ENCODE measurements at regions not wholly inside any gene's neighbourhood (a gene's known extent, or its start where the extent isn't known, plus 50 kb on each side); places are given as distances from the start of the nearest gene placed in this dataset.

- Mint-ChIP-seq H3K4me3 (no peak overlapping the region), H3K9me3 (no peaks in the 10 kb centered on the region), H3K36me3 (no peaks in the 10 kb centered on the region), H3K27ac (no peak overlapping the region), H3K27me3 (ENCODE audit: low read depth in 3 of 3) (peaks cover 5 to 7% (median 6%) of the 10 kb centered on the region in 3 donors), H3K4me1 (no peaks in the 10 kb centered on the region)
- intact Hi-C loops (cut with micrococcal nuclease), result no loop called here
- Histone ChIP-seq H3K9ac (ENCODE audit: insufficient read depth, low read length, poor library complexity, severe bottlenecking) (no peak overlapping the region), H3K79me2 (ENCODE audit: insufficient read depth, low read length) (no peaks in the 10 kb centered on the region), H3K4me1 (ENCODE audit: control insufficient read depth in 1 of 2, insufficient read depth in 2 of 2, low read length in 2 of 2) (no peaks in the 10 kb centered on the region), H3K9me3 (replicated peaks in 1 of 2; ENCODE audit: control insufficient read depth in 1 of 2, insufficient read depth in 1 of 2, low read length in 2 of 2) (no peaks in the 10 kb centered on the region), H3K27ac (ENCODE audit: low read depth in 1 of 2, low read length in 2 of 2) (no peak overlapping the region), H2AFZ (ENCODE audit: insufficient read depth, low read depth, low read length, poor library complexity, severe bottlenecking) (no peak overlapping the region), H3K36me3 (replicated peaks in 1 of 2; ENCODE audit: control insufficient read depth in 1 of 2, insufficient read depth in 2 of 2, low read length in 2 of 2) (no peaks in the 10 kb centered on the region), H3K4me3 (replicated peaks in 1 of 3; ENCODE audit: low read depth in 2 of 3, low read length in 3 of 3) (no peak overlapping the region), H4K20me1 (ENCODE audit: insufficient read depth, low read length) (no peaks in the 10 kb centered on the region), H3K27me3 (ENCODE audit: control insufficient read depth in 2 of 2, insufficient read depth in 2 of 2, low read length in 2 of 2) (no peaks in the 10 kb centered on the region), H3K4me2 (replicated peaks; ENCODE audit: extremely low read depth, low read length, poor library complexity, severe bottlenecking) (no peak overlapping the region)
- no peak for DNase-seq
- 50% methylated on average over 3 of the region's 4 CpGs for WGBS (ENCODE audit: insufficient coverage)
- TF ChIP-seq, protein P1, sequence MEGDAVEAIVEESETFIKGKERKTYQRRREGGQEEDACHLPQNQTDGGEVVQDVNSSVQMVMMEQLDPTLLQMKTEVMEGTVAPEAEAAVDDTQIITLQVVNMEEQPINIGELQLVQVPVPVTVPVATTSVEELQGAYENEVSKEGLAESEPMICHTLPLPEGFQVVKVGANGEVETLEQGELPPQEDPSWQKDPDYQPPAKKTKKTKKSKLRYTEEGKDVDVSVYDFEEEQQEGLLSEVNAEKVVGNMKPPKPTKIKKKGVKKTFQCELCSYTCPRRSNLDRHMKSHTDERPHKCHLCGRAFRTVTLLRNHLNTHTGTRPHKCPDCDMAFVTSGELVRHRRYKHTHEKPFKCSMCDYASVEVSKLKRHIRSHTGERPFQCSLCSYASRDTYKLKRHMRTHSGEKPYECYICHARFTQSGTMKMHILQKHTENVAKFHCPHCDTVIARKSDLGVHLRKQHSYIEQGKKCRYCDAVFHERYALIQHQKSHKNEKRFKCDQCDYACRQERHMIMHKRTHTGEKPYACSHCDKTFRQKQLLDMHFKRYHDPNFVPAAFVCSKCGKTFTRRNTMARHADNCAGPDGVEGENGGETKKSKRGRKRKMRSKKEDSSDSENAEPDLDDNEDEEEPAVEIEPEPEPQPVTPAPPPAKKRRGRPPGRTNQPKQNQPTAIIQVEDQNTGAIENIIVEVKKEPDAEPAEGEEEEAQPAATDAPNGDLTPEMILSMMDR (IDR thresholded peaks at IDR 0.05), result no peak
These were observed 64.8 kb upstream of the MAL start for GRCh38 chr2:94960751-94961150.

DNA sequence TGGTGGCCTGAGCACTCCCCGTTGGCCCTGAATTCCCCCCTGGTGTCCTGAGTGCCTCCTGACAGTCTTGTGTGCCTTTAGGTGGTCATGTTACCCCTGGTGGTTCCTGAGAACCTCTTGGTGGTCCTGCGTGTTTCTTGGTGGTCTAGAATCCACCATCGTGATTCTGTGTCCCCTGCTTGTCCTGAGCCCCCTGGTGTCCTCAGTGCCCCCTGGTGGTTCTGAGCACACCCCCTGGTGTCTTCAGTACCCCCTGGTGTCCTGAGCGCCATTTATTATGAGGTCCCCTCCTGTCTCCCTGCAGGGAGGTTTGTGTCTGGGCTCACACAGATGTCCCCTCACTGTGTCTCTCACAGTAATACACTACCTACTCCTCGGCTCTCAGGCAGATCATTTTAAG is 61.3 kb upstream of the MAL start:
- no peak for DNase-seq
- H3K9me3 ChIP-seq (replicated peaks in 1 of 2; ENCODE audit: control insufficient read depth in 1 of 2, insufficient read depth in 1 of 2, low read length in 2 of 2), result no peaks in the 10 kb centered on the region
- Mint-ChIP-seq H3K4me3 (no peak overlapping the region), H3K4me1 (no peaks in the 10 kb centered on the region), H3K36me3 (no peaks in the 10 kb centered on the region), H3K27ac (no peak overlapping the region), H3K9me3 (peaks cover 0 to 2% (median 0%) of the 10 kb centered on the region in 7 donors), H3K27me3 (ENCODE audit: low read depth in 3 of 3) (peaks cover 6 to 14% (median 10%) of the 10 kb centered on the region in 3 donors)
- H3K36me3 ChIP-seq (replicated peaks in 1 of 2; ENCODE audit: control insufficient read depth in 1 of 2, insufficient read depth in 2 of 2, low read length in 2 of 2), result no peaks in the 10 kb centered on the region
- no peak overlapping the region for H3K4me2 ChIP-seq (replicated peaks; ENCODE audit: extremely low read depth, low read length, poor library complexity, severe bottlenecking)
- no peaks in the 10 kb centered on the region for H3K4me1 ChIP-seq (ENCODE audit: control insufficient read depth in 1 of 2, insufficient read depth in 2 of 2, low read length in 2 of 2)
- intact Hi-C loops (cut with micrococcal nuclease), result no loop called here
- no peak overlapping the region for H2AFZ ChIP-seq (ENCODE audit: insufficient read depth, low read depth, low read length, poor library complexity, severe bottlenecking)
- no peak overlapping the region for H3K9ac ChIP-seq (ENCODE audit: insufficient read depth, low read length, poor library complexity, severe bottlenecking)
- no peaks in the 10 kb centered on the region for H4K20me1 ChIP-seq (ENCODE audit: insufficient read depth, low read length)
- no peaks in the 10 kb centered on the region for H3K79me2 ChIP-seq (ENCODE audit: insufficient read depth, low read length)
- no peak overlapping the region for H3K4me3 ChIP-seq (replicated peaks in 1 of 3; ENCODE audit: low read depth in 2 of 3, low read length in 3 of 3)
- WGBS (ENCODE audit: insufficient coverage), result 82% methylated on average over 4 of the region's 5 CpGs
- peaks cover 0 to 3% of the 10 kb centered on the region in 2 donors for H3K27me3 ChIP-seq (ENCODE audit: control insufficient read depth in 2 of 2, insufficient read depth in 2 of 2, low read length in 2 of 2)
- TF ChIP-seq, protein P1 (IDR thresholded peaks at IDR 0.05), result no peak
- no peak overlapping the region for H3K27ac ChIP-seq (ENCODE audit: low read depth in 1 of 2, low read length in 2 of 2)

Measured in CD14-positive monocyte (primary cell).